Upper lobe of left lung (tissue), 4 donors: ENCODE measurements at regions not wholly inside any gene's neighbourhood (a gene's known extent, or its start where the extent isn't known, plus 50 kb on each side); places are given as distances from the start of the nearest gene placed in this dataset.

Source experiments
- CTCF ChIP-seq, 6 experiments: fragments of 450-650 bp in 4 of 6; fragments of 200-600 bp in 2 of 6; sonication (generic) in 2 of 6; IDR thresholded peaks; one replicate each; pipeline ENCODE4 v1.5.1; 2016 to 2019; ENCODE audit warnings: antibody characterized with exemption in 6 of 6
- EP300 ChIP-seq, 4 donors: sonication (generic); formaldehyde crosslinking; IDR thresholded peaks; one replicate each; pipeline ENCODE4 v1.5.1; 2017; ENCODE audit warnings: antibody characterized with exemption in 4 of 4, control low read depth in 2 of 4
- POLR2A ChIP-seq, 4 donors: fragments of 450-650 bp; IDR thresholded peaks; one replicate each; pipeline ENCODE4 v1.5.1; 2016 to 2017; ENCODE audit warnings: antibody characterized with exemption in 4 of 4, mild to moderate bottlenecking in 2 of 4

- TF ChIP-seq CTCF (IDR thresholded peaks at IDR 0.05) (no peak), POLR2A (IDR thresholded peaks at IDR 0.05) (no peak), EP300 (IDR thresholded peaks at IDR 0.05) (no peak)
Observed at GRCh38 chr1:76781447-76781846, 85.8 kb upstream of the ST6GALNAC5 start.
